ENCODE measurements at regions not wholly inside any gene's neighbourhood (a gene's known extent, or its start where the extent isn't known, plus 50 kb on each side); places are given as distances from the start of the nearest gene placed in this dataset.
"Not testable (repeated sequence)": the region's sequence is repeated elsewhere in the genome, so short reads cannot be mapped to it uniquely, and the experiment has no call there.

DNA sequence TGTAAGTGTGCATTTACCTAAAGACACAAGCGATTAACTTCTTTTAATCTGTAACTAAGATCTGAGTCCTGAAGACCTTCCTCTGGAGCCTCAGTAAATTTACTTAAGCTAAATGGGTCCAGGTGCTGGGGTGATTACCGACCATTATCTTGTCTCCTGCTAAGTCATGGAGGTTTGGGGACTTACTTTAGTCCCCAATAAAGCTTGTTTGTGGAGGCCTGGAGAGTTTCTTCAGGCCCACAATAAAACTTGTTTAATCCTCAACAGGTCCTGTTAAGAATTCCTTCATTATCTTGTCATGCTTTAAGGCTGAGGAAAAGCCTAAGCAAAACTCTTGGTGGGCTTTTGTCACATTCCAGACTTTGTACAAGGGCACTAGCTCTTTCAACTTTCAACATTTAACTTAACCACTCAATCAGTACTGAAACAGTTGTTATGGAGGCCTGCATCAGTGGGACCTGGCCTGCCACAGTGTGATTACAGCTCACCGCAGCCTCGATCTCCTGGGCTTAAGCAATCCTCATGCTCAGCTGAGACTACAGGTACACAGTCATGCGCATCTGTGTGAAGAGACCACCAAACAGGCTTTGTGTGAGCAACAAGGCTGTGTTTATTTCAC is 84.0 kb downstream of the FMO4 start:
- no peak for DNase-seq

DNA sequence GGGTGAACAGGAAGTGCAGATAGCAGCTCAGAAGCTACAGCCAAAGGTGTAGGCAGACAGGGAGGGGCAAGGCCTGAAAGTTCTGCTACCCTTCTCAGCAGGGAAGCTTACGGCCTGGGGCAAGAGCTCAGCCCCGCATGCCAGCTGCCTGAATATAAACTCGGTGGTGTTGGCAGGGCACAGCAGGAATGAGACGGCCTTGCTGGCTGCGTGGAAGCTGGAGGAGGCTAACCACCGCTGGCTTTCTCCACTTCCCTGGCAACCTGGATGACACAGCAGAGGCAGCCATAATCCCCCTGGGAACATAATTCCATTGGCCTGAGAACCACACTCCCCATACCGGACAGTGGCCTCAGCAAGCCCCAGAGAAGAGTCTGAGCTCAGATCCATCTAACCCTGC is 81.9 kb upstream of the PRRC2C start:
- DNase-seq, result peak; percentile 14 to 45

DNA sequence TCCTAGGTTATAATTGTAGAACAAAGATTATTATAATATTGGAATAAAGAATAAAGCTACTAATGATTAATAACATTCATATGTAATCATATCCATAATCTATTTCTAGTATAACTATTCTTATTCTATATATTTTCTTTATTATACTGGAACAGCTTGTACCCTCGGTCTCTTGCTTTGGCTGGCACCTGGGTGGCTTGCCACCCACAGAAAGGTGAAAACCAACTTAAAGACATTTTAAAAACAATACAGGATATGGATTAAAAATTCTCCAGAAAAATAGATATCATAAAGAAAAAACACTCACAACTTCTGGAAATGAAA is 80.0 kb upstream of the PRRC2C start:
- no peak for DNase-seq

DNA sequence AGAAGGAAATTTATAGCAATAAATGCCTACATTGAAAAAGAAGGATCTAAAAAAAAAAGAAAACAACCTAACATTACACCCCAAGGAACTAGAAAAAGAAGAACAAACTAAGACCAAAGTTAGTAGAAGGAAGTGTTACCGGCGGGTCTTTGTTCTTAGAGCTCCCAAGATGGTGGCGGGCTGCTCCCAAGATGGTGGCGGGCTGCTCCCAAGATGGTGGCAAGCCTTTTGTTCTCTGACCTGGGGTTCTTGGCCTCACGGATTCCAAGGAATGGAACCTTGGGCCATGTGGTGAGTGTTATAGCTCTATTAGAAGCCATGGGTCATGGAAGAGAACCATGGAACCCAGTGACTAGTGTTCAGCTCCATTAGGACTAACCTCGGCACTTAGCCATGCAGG is 71.8 kb upstream of the PRRC2C start:
- not testable (repeated sequence) for DNase-seq

DNA sequence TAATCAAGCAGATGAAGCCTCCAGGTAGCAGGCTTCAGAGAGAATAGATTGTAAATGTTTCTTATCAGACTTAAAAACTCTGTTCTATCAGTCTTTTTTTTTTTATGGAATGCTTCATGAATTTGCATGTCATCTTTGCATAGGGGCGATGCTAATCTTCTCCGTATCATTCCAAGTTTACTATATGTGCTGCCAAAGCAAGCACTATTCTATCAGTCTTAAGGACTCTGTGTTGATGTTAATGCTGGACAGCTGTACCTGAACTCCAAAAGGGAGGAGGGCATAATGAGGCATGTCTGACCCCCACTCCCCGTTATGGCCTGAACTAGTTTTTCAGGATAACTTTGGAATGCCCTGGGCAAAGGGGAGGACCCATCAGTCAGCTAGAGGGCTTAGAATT is 66.8 kb upstream of the PRRC2C start:
- no peak for DNase-seq

DNA sequence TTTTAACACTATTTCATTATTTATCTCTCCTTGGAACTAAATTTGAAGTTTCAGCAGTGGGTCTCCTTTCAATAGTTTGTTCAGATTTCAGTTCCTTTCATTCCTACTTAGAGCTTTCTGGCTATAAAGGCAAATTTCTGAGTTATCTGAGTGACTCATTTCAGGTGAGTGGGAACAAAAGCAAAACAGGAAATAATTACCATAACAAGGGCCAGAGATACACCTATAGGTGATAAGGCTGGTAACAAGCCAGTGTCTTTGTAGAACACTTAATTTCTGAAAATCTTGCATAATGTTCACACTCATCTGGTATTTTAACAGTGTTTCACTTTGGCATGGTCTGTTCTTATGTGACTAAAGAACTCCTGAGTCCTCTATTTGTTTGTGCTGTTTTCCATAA is 64.5 kb upstream of the PRRC2C start:
- no peak for DNase-seq

DNA sequence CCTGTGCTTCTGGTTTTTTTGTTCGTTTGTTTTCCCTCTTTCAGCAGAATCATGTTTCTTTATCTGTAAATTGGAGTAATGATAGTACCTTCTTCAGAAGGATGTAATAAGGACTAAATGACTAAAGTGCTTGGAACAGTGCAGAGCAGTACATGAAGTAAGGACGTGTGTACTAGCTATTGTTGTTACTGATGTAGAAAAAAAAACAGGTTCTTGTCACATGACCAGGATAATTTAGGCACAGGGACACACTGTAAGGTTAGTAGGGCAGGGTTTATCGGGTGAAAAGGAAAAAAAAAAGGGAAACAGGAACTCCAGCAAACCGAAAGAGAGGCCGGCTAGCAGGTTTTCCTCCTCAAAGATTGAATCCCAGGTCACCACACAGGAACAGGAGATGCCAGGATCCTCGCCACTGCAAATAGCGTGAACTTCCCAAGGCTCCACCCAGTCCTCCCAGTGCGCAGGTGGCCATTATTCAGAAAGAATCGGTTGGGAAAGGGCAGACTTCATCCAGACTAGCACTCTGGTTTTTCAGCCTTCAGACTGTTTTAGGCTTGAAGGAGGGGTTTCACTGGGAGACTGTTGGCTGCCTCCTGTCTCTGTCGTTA is 63.8 kb upstream of the PRRC2C start:
- DNase-seq, result no peak

DNA sequence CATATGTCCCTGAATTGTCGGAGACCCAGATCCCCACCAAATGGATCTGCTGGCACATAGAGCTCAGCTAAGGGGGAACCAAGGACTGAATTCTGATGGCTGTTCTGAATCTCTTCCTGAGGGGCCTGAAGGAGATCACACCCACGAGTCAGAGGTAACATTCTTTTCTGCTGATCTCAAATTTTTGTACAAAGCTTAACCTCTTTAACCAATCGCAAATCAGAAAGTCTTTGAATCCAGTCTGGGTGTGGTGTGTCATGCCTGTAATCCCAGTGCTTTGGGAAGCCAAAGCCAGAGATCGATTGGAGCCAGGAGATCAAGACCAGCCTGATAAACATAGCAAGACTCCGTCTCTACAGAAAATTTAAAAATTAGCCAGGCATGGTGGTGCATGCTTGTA is 62.8 kb upstream of the PRRC2C start:
- no peak for DNase-seq

DNA sequence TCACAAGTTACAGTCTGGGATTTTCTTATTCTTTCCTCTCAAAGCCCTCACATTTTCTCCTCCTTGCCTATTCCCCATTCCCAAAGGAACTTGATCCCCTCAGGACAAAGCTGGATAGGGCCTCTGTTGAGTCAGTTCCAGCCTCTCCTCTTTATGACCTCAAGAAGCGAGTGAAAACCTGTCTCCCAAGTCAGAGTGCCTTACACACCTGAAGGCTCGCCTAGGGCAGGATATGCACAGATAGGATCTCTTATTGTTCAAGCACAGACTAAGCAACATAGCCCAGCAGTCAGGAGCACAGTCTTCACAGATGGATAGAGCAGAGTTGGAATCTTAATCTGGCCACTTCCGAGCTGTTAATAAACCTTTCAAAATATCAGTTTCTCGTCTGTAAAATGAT is 60.8 kb upstream of the PRRC2C start:
- DNase-seq, result no peak

DNA sequence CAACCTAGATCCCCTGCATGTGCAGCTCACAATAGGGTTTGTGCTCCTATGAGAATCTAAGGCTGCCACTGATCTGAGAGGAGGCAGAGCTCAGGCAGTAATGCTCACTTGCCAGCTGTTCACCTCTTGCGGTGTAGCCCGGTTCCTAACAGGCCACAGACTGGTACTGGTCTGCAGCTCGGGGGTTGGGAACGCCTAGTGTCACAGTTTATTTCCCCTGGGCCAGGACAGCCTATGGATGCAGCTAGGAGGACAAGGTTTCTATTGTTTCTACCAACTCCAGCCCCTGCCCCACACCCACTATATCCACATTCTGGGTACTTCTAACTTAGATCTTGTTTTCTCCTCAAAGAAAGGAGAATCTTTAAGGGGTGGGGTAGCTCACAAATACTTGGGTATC is 58.7 kb upstream of the PRRC2C start:
- DNase-seq, result no peak

DNA sequence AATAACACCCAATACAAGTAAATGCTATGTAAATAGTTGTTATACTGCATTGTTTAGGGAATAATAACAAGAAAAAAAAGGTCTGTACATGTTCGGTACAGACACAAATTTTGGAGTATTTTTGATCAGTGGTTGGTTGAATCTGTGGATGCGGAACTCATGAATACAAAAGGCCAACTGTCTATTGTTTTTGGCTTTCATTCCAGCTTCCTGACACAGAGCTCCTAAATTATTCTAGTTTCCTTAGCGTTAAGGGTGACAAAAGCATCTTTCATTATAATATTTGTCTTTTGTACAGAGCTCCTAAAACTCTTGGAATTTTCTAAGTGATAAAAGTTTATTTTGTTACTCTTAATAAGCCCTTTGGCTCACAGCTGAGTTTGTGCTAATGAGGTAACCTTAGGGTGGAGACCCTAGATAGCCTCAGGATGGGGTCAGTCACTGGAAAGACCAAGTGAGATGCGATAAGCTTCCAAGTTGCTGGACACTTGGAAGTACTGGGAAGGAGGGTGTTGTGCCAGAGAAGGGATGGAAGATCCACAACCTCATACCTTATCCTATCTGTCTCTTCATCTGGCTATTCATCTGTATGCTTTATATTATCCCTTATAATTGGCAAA is 57.4 kb upstream of the PRRC2C start:
- no peak for DNase-seq

DNA sequence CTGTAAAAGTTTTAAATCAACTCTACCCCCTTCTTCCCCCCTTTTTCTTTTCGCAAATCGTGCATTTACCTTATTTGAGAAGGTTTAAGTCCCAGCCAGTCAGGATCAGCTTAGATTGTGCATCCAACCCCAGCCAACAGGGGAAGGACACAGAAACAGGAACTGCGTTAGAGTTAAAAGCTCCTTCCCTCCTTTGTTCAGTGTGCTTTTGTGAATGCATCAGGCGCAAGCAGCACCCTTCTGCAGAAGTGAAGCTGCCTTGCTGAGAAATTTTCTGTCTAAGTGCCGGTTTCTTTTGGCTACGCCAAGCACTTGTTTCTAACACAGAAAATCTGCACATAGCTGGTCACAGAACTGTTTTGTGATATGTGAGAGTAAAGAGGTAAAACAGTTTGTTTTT is 56.2 kb upstream of the PRRC2C start:
- no peak for DNase-seq

DNA sequence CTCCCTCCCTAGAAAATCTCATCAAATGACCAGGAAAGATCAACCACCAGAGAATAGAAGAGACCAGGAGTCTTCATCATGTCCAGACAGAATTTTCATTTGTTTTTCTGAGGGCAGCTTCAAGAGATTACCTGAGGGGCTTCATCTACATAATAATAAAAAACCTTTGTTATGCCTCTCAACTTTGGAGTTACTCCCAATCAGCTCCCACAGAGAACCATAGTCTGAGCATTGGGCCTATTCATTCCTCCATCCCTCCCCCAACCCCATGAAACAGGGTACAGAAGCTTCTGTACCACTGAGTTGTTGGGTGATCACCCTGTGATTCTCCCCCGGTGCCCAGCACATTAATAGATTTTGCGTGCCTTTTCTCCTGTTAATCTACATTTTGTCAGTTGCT is 53.3 kb upstream of the PRRC2C start:
- no peak for DNase-seq

DNA sequence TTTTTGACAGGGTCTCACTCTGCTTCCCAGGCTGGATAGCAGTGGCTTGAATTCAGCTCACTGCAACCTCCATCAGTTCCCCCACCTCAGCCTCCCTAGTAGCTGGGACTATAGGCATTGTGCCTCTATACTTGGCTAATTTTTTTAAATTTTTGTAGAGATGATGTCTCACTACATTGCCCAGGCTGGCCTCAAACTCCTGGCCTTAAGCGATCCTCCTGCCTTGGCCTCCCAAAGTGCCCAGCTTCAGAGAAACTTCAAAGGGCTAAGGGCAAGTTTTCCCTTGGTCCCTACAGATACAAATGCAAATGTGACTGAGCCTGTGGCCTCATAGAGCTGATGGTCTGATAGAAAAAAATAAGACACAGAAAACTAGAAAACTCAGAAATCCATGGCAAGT is 52.9 kb upstream of the PRRC2C start:
- no peak for DNase-seq

DNA sequence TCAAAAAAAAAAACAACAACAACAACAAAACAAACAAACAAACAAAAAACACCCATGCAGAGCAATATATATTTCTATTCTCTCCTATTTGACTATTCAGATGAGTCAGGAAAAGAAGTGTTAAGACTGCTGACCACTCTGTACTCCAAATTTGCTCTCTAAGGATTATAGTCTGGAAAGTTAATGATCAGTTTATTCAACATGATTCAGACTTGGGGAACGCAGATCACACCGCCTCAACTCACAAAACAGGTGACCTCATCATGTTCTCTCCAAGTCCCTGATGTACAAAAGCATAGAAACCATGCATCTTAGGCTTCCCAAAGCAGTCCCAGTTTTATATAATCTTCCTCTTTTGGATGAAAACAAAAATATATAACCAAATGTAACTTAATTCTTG is 51.9 kb upstream of the PRRC2C start:
- no peak for DNase-seq

DNA sequence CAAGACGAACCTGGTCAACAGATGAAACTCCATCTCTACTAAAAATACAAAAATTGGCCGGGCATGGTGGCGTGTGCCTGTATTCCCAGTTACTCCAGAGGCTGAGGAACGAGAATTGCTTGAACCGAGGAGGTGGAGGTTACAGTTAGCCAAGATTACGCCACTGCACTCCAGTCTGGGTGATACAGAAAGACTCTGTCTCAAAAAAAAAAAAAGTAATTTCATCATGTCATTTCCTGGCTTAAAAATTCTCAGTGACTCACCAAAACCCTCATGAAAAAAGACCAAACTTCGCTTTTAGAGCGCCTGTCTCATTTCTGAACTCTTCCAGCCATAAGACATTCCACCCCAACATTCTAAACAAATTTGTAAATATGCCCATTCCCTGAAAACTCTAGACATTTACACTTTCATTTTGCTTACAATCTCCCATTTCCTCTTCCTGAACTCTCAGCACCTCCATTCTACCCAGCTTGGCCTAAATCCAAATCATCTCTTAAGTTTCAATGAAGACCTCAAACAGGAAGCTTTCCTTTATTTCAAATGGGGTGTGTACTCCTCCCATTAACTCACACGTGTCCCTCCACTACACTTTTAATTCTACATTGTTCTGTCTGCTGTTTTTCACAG is 50.5 kb upstream of the PRRC2C start:
- peak; percentile 15 to 16 for DNase-seq

Data from NCI-H2081 (cell line).